GM06990 (cell line): ENCODE measurements at regions not wholly inside any gene's neighbourhood (a gene's known extent, or its start where the extent isn't known, plus 50 kb on each side); places are given as distances from the start of the nearest gene placed in this dataset.

ENCODE experiments used
- DNase-seq: peaks from one replicate; pipeline ENCODE4 v3.0.0-alpha.2; 2011; ENCODE audit not compliant: insufficient read length; ENCODE audit errors: extremely low read depth
- H3K27me3 ChIP-seq: replicated peaks from 2 replicates; pipeline ENCODE4 v1.6.0; 2011; ENCODE audit warnings: low read length; ENCODE audit not compliant: control insufficient read depth, insufficient read depth
- H3K36me3 ChIP-seq: 2 replicates; pipeline ENCODE4 v1.5.1; 2011; ENCODE audit warnings: low read length; ENCODE audit not compliant: control insufficient read depth, insufficient read depth
- H3K4me3 ChIP-seq: replicated peaks from 2 replicates; pipeline ENCODE4 v1.5.1; 2011; ENCODE audit warnings: low read depth, mild to moderate bottlenecking, control low read depth, low read length
- CTCF ChIP-seq: IDR thresholded peaks from 2 replicates; pipeline ENCODE4 v1.5.1; 2011; ENCODE audit warnings: low read length, control low read depth, mild to moderate bottlenecking, inconsistent platforms; ENCODE audit not compliant: insufficient read depth, poor library complexity, severe bottlenecking

DNA sequence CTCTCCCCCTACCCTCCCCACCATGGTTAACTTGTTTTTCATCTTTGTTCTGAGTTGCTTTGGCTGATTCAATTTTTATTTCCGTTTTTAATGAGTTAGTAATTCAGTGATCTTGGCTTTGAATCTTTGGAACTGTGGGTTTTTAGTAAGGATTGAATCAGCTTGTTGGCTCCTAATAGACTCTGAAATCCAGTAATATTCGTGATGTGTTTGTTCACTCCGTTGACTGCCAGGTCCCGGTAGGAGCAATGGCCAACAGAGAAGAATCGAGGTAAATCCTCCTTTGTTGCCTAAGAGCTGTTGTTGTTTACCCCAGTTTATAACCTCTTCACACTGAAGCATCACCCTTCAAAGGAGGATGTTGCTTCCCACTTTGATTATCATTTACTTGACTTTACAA is 92.7 kb downstream of the PCSK1 start:
- Histone ChIP-seq H3K4me3 (no peak overlapping the region), H3K27me3 (no peaks in the 10 kb centered on the region), H3K36me3 (no peaks in the 10 kb centered on the region)
- no peak for DNase-seq
- TF ChIP-seq CTCF, result no peak

DNA sequence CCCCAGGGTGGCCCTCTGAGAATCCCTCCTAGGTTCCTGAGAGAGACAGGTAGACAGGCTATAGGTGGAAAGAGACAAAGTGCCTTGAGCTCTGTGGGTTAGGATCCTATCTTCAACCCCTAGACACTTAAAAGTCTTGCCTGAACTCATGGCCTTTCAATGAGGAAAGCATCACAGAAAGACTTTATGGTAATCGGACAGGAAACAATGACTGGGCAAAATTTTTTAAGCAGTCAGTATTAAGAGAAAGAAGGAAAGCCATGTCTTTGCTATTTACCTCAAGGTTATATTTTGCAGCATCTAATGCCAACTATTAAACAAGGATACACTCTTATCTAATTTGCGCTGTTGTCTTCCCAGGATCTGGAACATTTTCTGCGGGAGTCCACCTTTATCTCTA is 93.2 kb downstream of the PCSK1 start:
- DNase-seq, result no peak
- no peaks in the 10 kb centered on the region for H3K27me3 ChIP-seq
- no peak overlapping the region for H3K4me3 ChIP-seq
- H3K36me3 ChIP-seq, result no peaks in the 10 kb centered on the region
- TF ChIP-seq CTCF, result no peak

DNA sequence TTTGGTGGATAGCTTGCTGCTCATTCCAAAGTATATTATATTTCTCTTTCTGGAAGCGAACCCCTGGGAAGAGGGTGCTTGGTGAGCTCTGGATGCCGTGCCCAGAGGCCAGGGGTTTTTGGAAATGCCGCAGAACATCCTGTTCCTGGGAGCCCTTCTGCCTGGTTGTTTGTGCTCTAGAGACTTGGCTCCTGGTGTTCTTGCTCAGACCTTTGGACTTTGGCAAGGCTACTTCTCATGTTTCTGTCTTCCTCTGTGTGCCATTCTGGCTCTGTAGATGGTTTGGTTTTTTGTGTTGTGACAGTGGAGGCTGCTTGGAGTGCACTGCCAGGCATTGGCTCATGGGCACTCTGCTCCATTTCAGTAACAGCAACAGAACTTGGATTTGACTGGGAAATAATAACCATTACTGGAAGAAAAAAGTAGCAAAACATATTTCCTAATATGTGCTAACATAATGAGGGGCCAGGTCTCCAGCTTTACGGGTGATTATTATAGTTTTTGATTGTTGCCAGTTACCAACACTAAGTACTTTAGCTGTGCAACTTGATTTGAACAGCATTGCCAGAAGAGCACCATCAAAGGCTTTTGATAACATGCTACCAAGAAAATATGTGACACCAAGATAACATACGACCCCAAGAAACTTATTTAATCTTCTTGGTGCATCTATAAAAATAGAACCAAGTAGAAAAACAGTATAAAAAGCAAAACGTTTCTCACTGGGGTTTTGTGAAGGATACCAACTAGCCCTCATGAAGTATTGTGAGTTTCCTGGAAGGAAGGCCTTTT is 94.2 kb downstream of the PCSK1 start:
- H3K36me3 ChIP-seq, result no peaks in the 10 kb centered on the region
- DNase-seq, result no peak
- no peak overlapping the region for H3K4me3 ChIP-seq
- no peak for TF ChIP-seq CTCF
- no peaks in the 10 kb centered on the region for H3K27me3 ChIP-seq

DNA sequence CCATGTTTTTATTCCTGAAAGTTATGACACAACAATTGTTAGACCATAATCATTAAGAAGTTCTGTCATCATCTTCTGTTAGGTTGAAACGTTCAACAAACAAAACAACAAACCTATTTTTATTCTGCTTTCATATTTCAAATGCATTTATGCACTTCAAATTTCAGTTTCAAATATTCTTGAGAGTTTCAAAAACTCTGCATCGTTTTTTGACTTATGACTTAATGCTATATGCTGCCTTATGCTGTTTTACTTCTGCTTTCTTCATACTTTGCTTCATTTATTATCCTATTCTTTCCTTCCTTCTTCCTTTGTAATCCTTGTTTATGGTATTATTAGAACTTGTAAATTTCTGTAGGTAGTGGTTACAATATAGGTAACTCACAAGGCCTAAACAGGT is 95.0 kb downstream of the PCSK1 start:
- H3K27me3 ChIP-seq, result no peaks in the 10 kb centered on the region
- no peaks in the 10 kb centered on the region for H3K36me3 ChIP-seq
- no peak for DNase-seq
- H3K4me3 ChIP-seq, result no peak overlapping the region
- TF ChIP-seq CTCF, result no peak

- H3K36me3 ChIP-seq, result no peaks in the 10 kb centered on the region
- no peaks in the 10 kb centered on the region for H3K27me3 ChIP-seq
- DNase-seq, result peak; percentile 32
- no peak overlapping the region for H3K4me3 ChIP-seq
- TF ChIP-seq CTCF, result no peak
These were observed 95.8 kb downstream of the PCSK1 start for GRCh38 chr5:96337048-96337781.
